SK-N-MC (cell line): ENCODE measurements at regions not wholly inside any gene's neighbourhood (a gene's known extent, or its start where the extent isn't known, plus 50 kb on each side); places are given as distances from the start of the nearest gene placed in this dataset.

Experiments used
- DNase-seq: peaks from one replicate; pipeline ENCODE4 v3.0.0-alpha.2; 2011; ENCODE audit warnings: low read depth, low spot score
- H3K27ac ChIP-seq: fragments of 200-600 bp; sonication (generic); 2 replicates; pipeline ENCODE4 v1.5.1; 2016; ENCODE audit warnings: mixed run types
- H3K36me3 ChIP-seq: fragments of 200-600 bp; sonication (generic); 2 replicates; pipeline ENCODE4 v1.6.1; 2017; ENCODE audit warnings: antibody characterized with exemption, low read length, mixed read lengths; ENCODE audit not compliant: insufficient read depth
- H3K4me3 ChIP-seq: fragments of 200-600 bp; sonication (generic); 2 replicates; pipeline ENCODE4 v1.5.1; 2016
- H3K9ac ChIP-seq: fragments of 200-600 bp; sonication (generic); 2 replicates; pipeline ENCODE4 v1.8.0; 2017; ENCODE audit warnings: mixed run types, mixed read lengths; ENCODE audit not compliant: insufficient read length
- H3K9me3 ChIP-seq: fragments of 200-600 bp; sonication (generic); 2 replicates; pipeline ENCODE4 v1.6.1; 2017; ENCODE audit warnings: low read depth, mild to moderate bottlenecking, antibody characterized with exemption, low read length, moderate library complexity, mixed read lengths
- EZH2 ChIP-seq: fragments of 200-600 bp; sonication (generic); IDR thresholded peaks from one replicate; pipeline ENCODE4 v1.6.1; 2017; ENCODE audit warnings: antibody characterized with exemption
- FOXP2 ChIP-seq: optimal IDR thresholded peaks from 2 replicates; pipeline ENCODE3; 2011; ENCODE audit warnings: mild to moderate bottlenecking, moderate library complexity; ENCODE audit not compliant: insufficient read depth; ENCODE audit errors: extremely low read length, control extremely low read depth
- POLR2AphosphoS5 ChIP-seq: IDR thresholded peaks from 2 replicates; pipeline ENCODE4 v1.6.1; 2012; ENCODE audit warnings: mild to moderate bottlenecking, low read depth, low read length, borderline replicate concordance

GRCh38 chr7:33753881-33754525 lies 151.3 kb upstream of the BMPER start:
- H3K9ac ChIP-seq: no peak overlapping the region
- TF ChIP-seq FOXP2: no peak
- TF ChIP-seq EZH2: no peak
- TF ChIP-seq POLR2AphosphoS5: no peak
- no peaks in the 10 kb centered on the region for H3K36me3 ChIP-seq
- no peak overlapping the region for H3K4me3 ChIP-seq
- peak overlapping the region; percentile 25 for H3K27ac ChIP-seq
- no peaks in the 10 kb centered on the region for H3K9me3 ChIP-seq
- DNase-seq: no peak

GRCh38 chr7:33754933-33755928 lies 150.1 kb upstream of the BMPER start:
- H3K27ac ChIP-seq: peak overlapping the region; percentile 25
- peak overlapping the region; percentile 34 for H3K4me3 ChIP-seq
- no peak for DNase-seq
- no peak overlapping the region for H3K9ac ChIP-seq
- H3K36me3 ChIP-seq: no peaks in the 10 kb centered on the region
- TF ChIP-seq POLR2AphosphoS5 (no peak), FOXP2 (no peak), EZH2 (no peak)
- H3K9me3 ChIP-seq: no peaks in the 10 kb centered on the region

GRCh38 chr7:33757050-33757449 lies 148.3 kb upstream of the BMPER start:
- H3K36me3 ChIP-seq: no peaks in the 10 kb centered on the region
- no peak overlapping the region for H3K27ac ChIP-seq
- TF ChIP-seq POLR2AphosphoS5 (no peak), EZH2 (no peak), FOXP2 (no peak)
- no peaks in the 10 kb centered on the region for H3K9me3 ChIP-seq
- DNase-seq: no peak
- H3K4me3 ChIP-seq: no peak overlapping the region
- no peak overlapping the region for H3K9ac ChIP-seq

- no peak for DNase-seq
- Histone ChIP-seq H3K36me3 (no peaks in the 10 kb centered on the region), H3K9ac (no peak overlapping the region), H3K27ac (no peak overlapping the region), H3K4me3 (no peak overlapping the region), H3K9me3 (no peaks in the 10 kb centered on the region)
- TF ChIP-seq FOXP2 (no peak), EZH2 (no peak), POLR2AphosphoS5 (no peak)
These were observed 147.7 kb upstream of the BMPER start for GRCh38 chr7:33757563-33758165.

GRCh38 chr7:33760146-33760545 lies 145.2 kb upstream of the BMPER start:
- Histone ChIP-seq H3K36me3 (no peaks in the 10 kb centered on the region), H3K9ac (no peak overlapping the region), H3K4me3 (no peak overlapping the region), H3K9me3 (no peaks in the 10 kb centered on the region), H3K27ac (no peak overlapping the region)
- no peak for TF ChIP-seq POLR2AphosphoS5
- no peak for TF ChIP-seq FOXP2
- TF ChIP-seq EZH2: no peak
- no peak for DNase-seq

GRCh38 chr7:33760834-33761233 lies 144.5 kb upstream of the BMPER start:
- TF ChIP-seq FOXP2 (no peak), POLR2AphosphoS5 (no peak), EZH2 (no peak)
- no peaks in the 10 kb centered on the region for H3K9me3 ChIP-seq
- no peak overlapping the region for H3K4me3 ChIP-seq
- H3K27ac ChIP-seq: no peak overlapping the region; the same call in 1 of the 2 replicates
- H3K36me3 ChIP-seq: no peaks in the 10 kb centered on the region
- no peak for DNase-seq
- no peak overlapping the region for H3K9ac ChIP-seq

GRCh38 chr7:33761449-33762080 lies 143.8 kb upstream of the BMPER start:
- no peak overlapping the region for H3K9ac ChIP-seq
- no peak overlapping the region for H3K4me3 ChIP-seq
- no peak overlapping the region; the same call in 1 of the 2 replicates for H3K27ac ChIP-seq
- no peak for DNase-seq
- TF ChIP-seq POLR2AphosphoS5: no peak
- TF ChIP-seq FOXP2: no peak
- no peak for TF ChIP-seq EZH2
- no peaks in the 10 kb centered on the region for H3K36me3 ChIP-seq
- H3K9me3 ChIP-seq: no peaks in the 10 kb centered on the region

- Histone ChIP-seq H3K9me3 (no peaks in the 10 kb centered on the region), H3K36me3 (no peaks in the 10 kb centered on the region), H3K4me3 (no peak overlapping the region), H3K27ac (no peak overlapping the region), H3K9ac (no peak overlapping the region)
- DNase-seq: no peak
- TF ChIP-seq POLR2AphosphoS5: no peak
- no peak for TF ChIP-seq EZH2
- no peak for TF ChIP-seq FOXP2
These were observed 143.0 kb upstream of the BMPER start for GRCh38 chr7:33762151-33762910.
